H9 (cell line): ENCODE measurements at regions not wholly inside any gene's neighbourhood (a gene's known extent, or its start where the extent isn't known, plus 50 kb on each side); places are given as distances from the start of the nearest gene placed in this dataset.

Experiments used
- DNase-seq: peaks from one replicate; pipeline ENCODE4 v3.0.0-alpha.2; 2017
- H2AFZ ChIP-seq: one replicate; pipeline ENCODE4 v1.6.1; 2013; ENCODE audit warnings: mild to moderate bottlenecking, low read length, control low read depth, moderate library complexity
- H2AK5ac ChIP-seq: 2 replicates; pipeline ENCODE4 v1.6.1; 2013; ENCODE audit warnings: low read length, control low read depth, mixed read lengths; ENCODE audit not compliant: insufficient read length
- H2BK120ac ChIP-seq: one replicate; pipeline ENCODE4 v1.6.1; 2013; ENCODE audit warnings: low read depth, mild to moderate bottlenecking, low read length, control low read depth, inconsistent platforms; ENCODE audit not compliant: poor library complexity, severe bottlenecking
- H2BK12ac ChIP-seq: 2 replicates; pipeline ENCODE4 v1.6.1; 2013; ENCODE audit warnings: low read length, control low read depth, mixed read lengths, low read depth; ENCODE audit not compliant: insufficient read length
- H2BK15ac ChIP-seq: 2 replicates; pipeline ENCODE4 v1.6.1; 2013; ENCODE audit warnings: low read depth, low read length, control low read depth
- H2BK20ac ChIP-seq: one replicate; pipeline ENCODE4 v1.6.1; 2013; ENCODE audit warnings: low read depth, mild to moderate bottlenecking, low read length, control low read depth, inconsistent platforms; ENCODE audit not compliant: poor library complexity, severe bottlenecking
- H2BK5ac ChIP-seq: 2 replicates; pipeline ENCODE4 v1.6.1; 2013; ENCODE audit warnings: low read length, control low read depth, mixed read lengths; ENCODE audit not compliant: insufficient read length
- H3K14ac ChIP-seq: 2 replicates; pipeline ENCODE4 v1.6.1; 2013; ENCODE audit warnings: low read length, control low read depth; ENCODE audit not compliant: insufficient read depth
- H3K18ac ChIP-seq: 2 replicates; pipeline ENCODE4 v1.6.1; 2013; ENCODE audit warnings: low read depth, mild to moderate bottlenecking, mixed read lengths, low read length, control low read depth; ENCODE audit not compliant: insufficient read length
- H3K23ac ChIP-seq: 2 replicates; pipeline ENCODE4 v1.6.1; 2013; ENCODE audit warnings: low read length, control low read depth, mixed read lengths, low read depth; ENCODE audit not compliant: insufficient read length
- H3K23me2 ChIP-seq: 2 replicates; pipeline ENCODE4 v1.6.1; 2013; ENCODE audit warnings: low read depth, mild to moderate bottlenecking, mixed read lengths, low read length, control low read depth; ENCODE audit not compliant: insufficient read length, poor library complexity, severe bottlenecking
- H3K27ac ChIP-seq: 2 replicates; pipeline ENCODE4 v1.5.1; 2013; ENCODE audit warnings: low read length, control low read depth, mixed read lengths, low read depth; ENCODE audit not compliant: insufficient read length
- H3K27me3 ChIP-seq: 2 replicates; pipeline ENCODE4 v1.6.1; 2013; ENCODE audit warnings: low read length, control low read depth, inconsistent platforms; ENCODE audit not compliant: insufficient read depth
- H3K4ac ChIP-seq: 2 replicates; pipeline ENCODE4 v1.6.1; 2013; ENCODE audit warnings: low read depth, mild to moderate bottlenecking, control low read depth, inconsistent platforms, low read length, moderate library complexity
- H3K4me1 ChIP-seq: 2 replicates; pipeline ENCODE4 v1.6.1; 2013; ENCODE audit warnings: low read length, control low read depth, inconsistent platforms; ENCODE audit not compliant: insufficient read depth
- H3K4me2 ChIP-seq: 2 replicates; pipeline ENCODE4 v1.6.1; 2013; ENCODE audit warnings: low read length, control low read depth, mixed read lengths; ENCODE audit not compliant: insufficient read length, insufficient read depth
- H3K56ac ChIP-seq: 2 replicates; pipeline ENCODE4 v1.6.1; 2013; ENCODE audit warnings: low read depth, mild to moderate bottlenecking, mixed read lengths, low read length, control low read depth; ENCODE audit not compliant: insufficient read length
- H3K79me1 ChIP-seq: 2 replicates; pipeline ENCODE4 v1.6.1; 2013; ENCODE audit warnings: low read depth, mild to moderate bottlenecking, moderate library complexity, low read length, control low read depth, inconsistent platforms; ENCODE audit not compliant: insufficient read depth, poor library complexity, severe bottlenecking
- H3K79me2 ChIP-seq: 2 replicates; pipeline ENCODE4 v1.6.1; 2013; ENCODE audit warnings: low read length, control low read depth, inconsistent platforms; ENCODE audit not compliant: insufficient read depth
- H3K9ac ChIP-seq: 2 replicates; pipeline ENCODE4 v1.6.1; 2013; ENCODE audit warnings: low read length, control low read depth, mixed read lengths; ENCODE audit not compliant: insufficient read length; ENCODE audit errors: extremely low read depth
- H3K9me3 ChIP-seq: one replicate; pipeline ENCODE4 v1.6.1; 2013; ENCODE audit warnings: low read depth, low read length, inconsistent platforms; ENCODE audit not compliant: control insufficient read depth
- H3T11ph ChIP-seq: one replicate; pipeline ENCODE4 v1.6.1; 2013; ENCODE audit warnings: mild to moderate bottlenecking, low read length, control low read depth, inconsistent platforms
- H4K20me1 ChIP-seq: one replicate; pipeline ENCODE4 v1.6.1; 2013; ENCODE audit not compliant: control insufficient read depth, insufficient read length, insufficient read depth
- H4K5ac ChIP-seq: 2 replicates; pipeline ENCODE4 v1.6.1; 2013; ENCODE audit warnings: low read depth, mild to moderate bottlenecking, mixed read lengths, low read length, control low read depth; ENCODE audit not compliant: insufficient read length
- H4K8ac ChIP-seq: replicated peaks from 2 replicates; pipeline ENCODE4 v1.6.1; 2013; ENCODE audit warnings: low read length, control low read depth, mixed read lengths, low read depth; ENCODE audit not compliant: insufficient read length
- H4K91ac ChIP-seq: 2 replicates; pipeline ENCODE4 v1.6.1; 2013; ENCODE audit warnings: low read depth, mild to moderate bottlenecking, moderate library complexity, mixed read lengths, low read length, control low read depth; ENCODE audit not compliant: insufficient read length
- H3K27ac Mint-ChIP-seq, 3 experiments: 2 replicates in 2 of 3; 3 replicates in 1 of 3; pipeline ENCODE4 v1.8.0; 2020 to 2021; ENCODE audit warnings: mixed read lengths in 3 of 3, mild to moderate bottlenecking in 1 of 3, moderate library complexity in 1 of 3
- H3K27me3 Mint-ChIP-seq: 2 replicates; pipeline ENCODE4 v1.8.0; 2021; ENCODE audit warnings: low read depth, mild to moderate bottlenecking, moderate library complexity, mixed read lengths
- H3K36me3 Mint-ChIP-seq, 3 experiments: 2 replicates in 2 of 3; 3 replicates in 1 of 3; pipeline ENCODE4 v1.8.0; 2020 to 2021; ENCODE audit warnings: low read depth in 3 of 3, mixed read lengths in 3 of 3; ENCODE audit not compliant: insufficient read depth in 1 of 3
- H3K4me1 Mint-ChIP-seq, 2 experiments: 2 replicates each; pipeline ENCODE4 v1.8.0; 2020; ENCODE audit warnings: mixed read lengths in 2 of 2
- H3K4me3 Mint-ChIP-seq, 2 experiments: 2 replicates in 1 of 2; 3 replicates in 1 of 2; pipeline ENCODE4 v1.8.0; 2020 to 2021; ENCODE audit warnings: mild to moderate bottlenecking in 2 of 2, mixed read lengths in 2 of 2, moderate library complexity in 1 of 2
- H3K9me3 Mint-ChIP-seq, 2 experiments: 2 replicates in 1 of 2; 3 replicates in 1 of 2; pipeline ENCODE4 v1.8.0; 2020; ENCODE audit warnings: mild to moderate bottlenecking in 2 of 2, mixed read lengths in 2 of 2, moderate library complexity in 1 of 2
- CTCF ChIP-seq: fragments of 200-600 bp; sonication (generic); conservative IDR thresholded peaks from 3 replicates; pipeline ENCODE4 v1.8.0; 2021; ENCODE audit warnings: antibody characterized with exemption, mild to moderate bottlenecking
- WGBS: extraction: QIAGEN DNeasy Blood & Tissue Kit; methylation state at CpG from one replicate; pipeline ENCODE4 v1.1.7; 2013; ENCODE audit warnings: missing lambda C conversion rate, low lambda C conversion rate, mixed read lengths; ENCODE audit not compliant: insufficient read length; ENCODE audit errors: extremely low coverage; 5-methylcytosine and 5-hydroxymethylcytosine counted together

GRCh38 chr2:53475766-53476165 lies 291.8 kb upstream of the CHAC2 start:
- no peak for DNase-seq
- no peak overlapping the region for H3K27ac ChIP-seq
- no peak overlapping the region for H2BK12ac ChIP-seq
- H3K23ac ChIP-seq, result no peak overlapping the region
- no peak overlapping the region for H3K18ac ChIP-seq
- no peaks in the 10 kb centered on the region for H3K9me3 ChIP-seq
- no peaks in the 10 kb centered on the region for H3K23me2 ChIP-seq
- no peak overlapping the region for H2AFZ ChIP-seq
- no peaks in the 10 kb centered on the region for H3K4me1 ChIP-seq
- no peak overlapping the region for H2BK5ac ChIP-seq
- H2AK5ac ChIP-seq, result no peak overlapping the region
- Mint-ChIP-seq H3K4me3 (no peak overlapping the region), H3K27me3 (no peaks in the 10 kb centered on the region), H3K9me3 (0 out of 5 replicates have a peak, but pooled peaks cover 0 to 2% of the 10 kb centered on the region in 2 experiments), H3K4me1 (no peaks in the 10 kb centered on the region; a peak in 1 of 4 replicates), H3K36me3 (no peaks in the 10 kb centered on the region), H3K27ac (no peak overlapping the region)
- no peaks in the 10 kb centered on the region for H3K79me2 ChIP-seq
- no peak overlapping the region for H4K5ac ChIP-seq
- no peak overlapping the region for H3K4me2 ChIP-seq
- no peak overlapping the region for H2BK20ac ChIP-seq
- H3T11ph ChIP-seq, result no peak overlapping the region
- no peaks in the 10 kb centered on the region for H3K79me1 ChIP-seq
- TF ChIP-seq CTCF, result no peak
- no peak overlapping the region for H4K8ac ChIP-seq
- H2BK120ac ChIP-seq, result no peak overlapping the region
- no peak overlapping the region for H2BK15ac ChIP-seq
- H3K4ac ChIP-seq, result no peak overlapping the region
- no peak overlapping the region for H3K14ac ChIP-seq
- WGBS, result no CpG with 5 or more reads among the region's 2 CpGs
- no peaks in the 10 kb centered on the region for H3K27me3 ChIP-seq
- no peak overlapping the region for H3K9ac ChIP-seq
- no peak overlapping the region for H4K91ac ChIP-seq
- no peak overlapping the region for H3K56ac ChIP-seq
- no peaks in the 10 kb centered on the region for H4K20me1 ChIP-seq
